ENCODE measurements at regions not wholly inside any gene's neighbourhood (a gene's known extent, or its start where the extent isn't known, plus 50 kb on each side); places are given as distances from the start of the nearest gene placed in this dataset.
A peak's percentile ranks its signal among the peaks of the same experiment; 100 is the strongest.

GRCh38 chr9:126154182-126154827 is 172.3 kb upstream of the MVB12B start:
- H3K9me3 Mint-ChIP-seq, result no peaks in the 10 kb centered on the region
- peak; percentile 37 for DNase-seq (ENCODE audit: extremely low spot score, unreplicated experiment)
- no peak overlapping the region for H3K4me3 Mint-ChIP-seq

GRCh38 chr9:126154869-126155268 is 171.8 kb upstream of the MVB12B start:
- H3K4me1 Mint-ChIP-seq (ENCODE audit: unreplicated experiment), result peaks cover 54% of the 10 kb centered on the region
- no peaks in the 10 kb centered on the region for H3K9me3 Mint-ChIP-seq
- DNase-seq (ENCODE audit: extremely low spot score, unreplicated experiment), result no peak
- H3K4me3 Mint-ChIP-seq, result no peak overlapping the region
- H3K27ac Mint-ChIP-seq, result no peak overlapping the region
- no peaks in the 10 kb centered on the region for H3K36me3 Mint-ChIP-seq
- TF ChIP-seq CTCF (conservative IDR thresholded peaks at IDR 0.05), result no peak
- peaks cover 19% of the 10 kb centered on the region for H3K27me3 Mint-ChIP-seq

More at GRCh38 chr9:126154182-126154827, 172.3 kb upstream of the MVB12B start:
- H3K36me3 Mint-ChIP-seq, result no peaks in the 10 kb centered on the region
- peaks cover 52% of the 10 kb centered on the region for H3K4me1 Mint-ChIP-seq (ENCODE audit: unreplicated experiment)
- no peak overlapping the region for H3K27ac Mint-ChIP-seq
- peaks cover 17% of the 10 kb centered on the region for H3K27me3 Mint-ChIP-seq
- no peak for TF ChIP-seq CTCF (conservative IDR thresholded peaks at IDR 0.05)

GRCh38 chr9:126155756-126156664 is 170.6 kb upstream of the MVB12B start:
- H3K9me3 Mint-ChIP-seq, result no peaks in the 10 kb centered on the region
- peaks cover 19% of the 10 kb centered on the region for H3K27me3 Mint-ChIP-seq
- no peak for DNase-seq (ENCODE audit: extremely low spot score, unreplicated experiment)
- H3K4me3 Mint-ChIP-seq, result no peak overlapping the region
- peaks cover 45% of the 10 kb centered on the region for H3K4me1 Mint-ChIP-seq (ENCODE audit: unreplicated experiment)
- no peak overlapping the region for H3K27ac Mint-ChIP-seq
- H3K36me3 Mint-ChIP-seq, result no peaks in the 10 kb centered on the region
- no peak for TF ChIP-seq CTCF (conservative IDR thresholded peaks at IDR 0.05)

GRCh38 chr9:126156898-126157297 is 169.7 kb upstream of the MVB12B start:
- Mint-ChIP-seq H3K4me1 (ENCODE audit: unreplicated experiment) (peaks cover 37% of the 10 kb centered on the region), H3K4me3 (peak overlapping the region; percentile 7), H3K27ac (no peak overlapping the region), H3K36me3 (no peaks in the 10 kb centered on the region), H3K9me3 (no peaks in the 10 kb centered on the region), H3K27me3 (peaks cover 19% of the 10 kb centered on the region)
- no peak for TF ChIP-seq CTCF (conservative IDR thresholded peaks at IDR 0.05)
- DNase-seq (ENCODE audit: extremely low spot score, unreplicated experiment), result no peak

GRCh38 chr9:126157423-126157822 is 169.2 kb upstream of the MVB12B start:
- Mint-ChIP-seq H3K4me1 (ENCODE audit: unreplicated experiment) (peaks cover 33% of the 10 kb centered on the region), H3K9me3 (no peaks in the 10 kb centered on the region), H3K36me3 (no peaks in the 10 kb centered on the region), H3K27ac (no peak overlapping the region), H3K4me3 (peak overlapping the region; percentile 17), H3K27me3 (peaks cover 19% of the 10 kb centered on the region)
- peak; percentile 60 for DNase-seq (ENCODE audit: extremely low spot score, unreplicated experiment)
- TF ChIP-seq CTCF (conservative IDR thresholded peaks at IDR 0.05), result no peak
